ENCODE measurements at regions not wholly inside any gene's neighbourhood (a gene's known extent, or its start where the extent isn't known, plus 50 kb on each side); places are given as distances from the start of the nearest gene placed in this dataset.

DNA sequence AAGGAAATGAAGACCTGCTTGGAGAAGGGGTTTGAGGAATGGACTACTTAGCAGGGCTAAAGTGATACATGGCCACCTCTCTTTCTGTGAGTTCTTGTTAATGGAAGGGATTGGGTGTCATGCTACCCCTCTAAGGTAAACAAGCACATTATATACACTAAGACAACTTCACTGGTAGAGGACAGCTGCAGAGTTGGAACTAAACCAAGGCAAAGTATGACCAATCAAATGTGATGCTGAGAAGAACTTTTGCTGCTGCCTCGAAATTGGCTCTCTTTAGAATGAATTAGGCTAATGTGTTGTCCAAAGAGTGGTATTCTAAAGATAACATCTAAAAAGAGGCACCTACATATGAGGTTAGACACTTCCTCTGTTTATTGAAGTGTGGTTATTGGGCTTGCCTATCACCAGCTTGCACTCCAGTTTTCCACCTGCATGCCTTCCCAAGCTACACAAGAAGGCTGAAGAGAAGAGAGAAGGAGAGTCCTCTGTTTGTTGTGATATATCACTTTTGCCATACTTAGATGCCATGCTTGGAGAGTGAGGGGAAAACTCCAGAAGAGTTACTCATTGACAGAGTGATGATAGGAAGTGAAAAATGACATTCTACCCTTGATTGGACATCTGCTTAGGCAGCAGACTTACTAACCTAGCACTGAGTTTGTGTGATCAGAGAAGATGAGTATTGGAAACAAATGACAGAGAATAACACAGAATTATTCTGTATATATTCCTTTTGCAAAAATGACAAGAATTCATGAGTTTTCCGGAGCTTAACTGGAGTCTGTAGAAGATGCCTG lies 536.1 kb downstream of the ZNF608 start:
- DNase-seq (ENCODE audit: low spot score in 2 of 2) (no peak), ATAC-seq (ENCODE audit: low read depth) (peak; percentile 46)
- H3K4me1 Mint-ChIP-seq, result peaks cover 12% of the 10 kb centered on the region
- H3K9me3 Mint-ChIP-seq, result peaks cover 3% of the 10 kb centered on the region
- H3K36me3 Mint-ChIP-seq, result no peaks in the 10 kb centered on the region
- H3K27ac Mint-ChIP-seq, result peak overlapping the region; percentile 3
- no peak overlapping the region for H3K4me3 Mint-ChIP-seq
- H3K27me3 Mint-ChIP-seq, result no peaks in the 10 kb centered on the region

DNA sequence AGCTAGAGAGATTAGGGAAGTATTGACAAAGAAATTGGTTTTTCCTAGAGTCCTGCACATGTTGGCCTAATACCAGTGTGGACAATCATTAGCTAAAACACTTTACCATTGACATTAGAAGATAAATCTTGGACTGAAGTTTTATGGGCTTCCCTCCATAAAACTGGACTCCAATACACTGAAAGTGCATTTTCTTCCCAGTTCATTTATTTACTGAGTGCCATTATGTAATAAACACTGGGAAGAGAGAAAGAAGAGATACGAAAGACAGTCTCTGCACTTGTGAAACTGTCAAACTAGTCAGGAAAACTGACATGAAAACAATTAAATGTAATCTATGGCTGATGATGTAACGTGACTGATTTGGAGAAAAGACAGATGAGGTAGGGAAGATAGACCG lies 539.3 kb downstream of the ZNF608 start:
- ATAC-seq (ENCODE audit: low read depth) (no peak), DNase-seq (ENCODE audit: low spot score in 2 of 2) (no peak)
- Mint-ChIP-seq H3K27me3 (no peaks in the 10 kb centered on the region), H3K4me3 (no peak overlapping the region), H3K4me1 (peaks cover 12% of the 10 kb centered on the region), H3K27ac (no peak overlapping the region), H3K9me3 (peaks cover 1% of the 10 kb centered on the region), H3K36me3 (peaks cover 3% of the 10 kb centered on the region)

DNA sequence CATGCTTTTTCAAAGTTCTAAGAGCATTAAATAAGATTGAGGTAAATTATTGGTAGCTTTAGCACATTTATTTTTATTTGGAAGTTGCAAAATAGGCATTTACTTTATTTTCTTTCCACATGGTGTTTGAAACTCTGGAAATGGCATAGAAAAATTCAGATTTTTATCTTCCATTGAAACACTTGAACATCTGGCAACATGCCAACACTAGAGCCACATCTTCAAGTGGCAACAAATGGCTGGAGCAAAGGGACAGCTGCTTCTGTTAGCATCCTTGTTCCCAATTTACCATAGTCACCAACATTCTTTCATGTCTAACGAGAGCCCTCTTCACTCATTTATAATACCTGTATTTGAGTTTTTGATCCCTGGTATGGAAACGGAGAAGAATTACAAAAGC lies 539.9 kb downstream of the ZNF608 start:
- Mint-ChIP-seq H3K27me3 (no peaks in the 10 kb centered on the region), H3K9me3 (peaks cover 1% of the 10 kb centered on the region), H3K36me3 (peaks cover 3% of the 10 kb centered on the region), H3K4me1 (peaks cover 12% of the 10 kb centered on the region), H3K4me3 (no peak overlapping the region), H3K27ac (no peak overlapping the region)
- no peak for ATAC-seq (ENCODE audit: low read depth)
- DNase-seq (ENCODE audit: low spot score in 2 of 2), result no peak

DNA sequence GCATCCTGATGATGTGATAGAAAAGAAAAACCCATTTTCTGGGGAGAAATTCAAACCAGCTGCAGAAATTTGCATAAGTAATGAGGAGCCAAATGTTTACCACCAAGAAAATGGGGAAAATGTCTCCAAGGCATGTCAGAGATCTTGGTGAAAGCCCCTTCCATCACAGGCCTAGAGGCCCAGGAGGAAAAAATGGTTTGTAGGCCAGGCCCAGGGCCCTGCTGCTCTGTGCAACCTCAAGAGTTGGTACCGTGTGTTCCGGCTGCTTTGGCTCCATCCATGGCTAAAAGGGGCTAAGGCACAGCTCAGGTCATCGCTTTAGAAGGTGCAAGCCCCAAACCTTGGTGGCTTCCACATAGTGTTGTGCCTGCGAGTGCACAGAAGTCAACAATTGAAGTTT lies 543.1 kb downstream of the ZNF608 start:
- H3K27ac Mint-ChIP-seq, result no peak overlapping the region
- peaks cover 1% of the 10 kb centered on the region for H3K9me3 Mint-ChIP-seq
- peaks cover 3% of the 10 kb centered on the region for H3K36me3 Mint-ChIP-seq
- no peaks in the 10 kb centered on the region for H3K27me3 Mint-ChIP-seq
- ATAC-seq (ENCODE audit: low read depth) (no peak), DNase-seq (ENCODE audit: low spot score in 2 of 2) (no peak)
- no peaks in the 10 kb centered on the region for H3K4me1 Mint-ChIP-seq
- no peak overlapping the region for H3K4me3 Mint-ChIP-seq

DNA sequence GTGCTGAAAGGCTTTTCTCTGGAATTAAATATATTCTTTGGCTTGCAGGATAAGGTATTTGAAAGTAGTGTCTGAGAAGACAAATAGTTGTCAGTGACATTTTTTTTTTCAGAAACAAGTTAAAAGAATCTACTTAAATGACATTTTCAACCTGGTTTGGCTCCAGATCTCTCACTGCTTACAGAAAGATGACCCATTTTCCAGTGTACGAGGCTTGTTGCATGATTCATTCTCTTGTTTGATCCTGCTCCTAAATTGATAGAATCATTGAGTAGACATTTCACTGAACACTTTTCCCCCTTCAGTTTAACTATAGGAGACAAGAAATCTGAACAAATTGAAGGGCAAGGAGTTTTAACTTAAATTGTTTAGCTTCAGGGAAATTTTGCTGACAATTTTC lies 546.1 kb downstream of the ZNF608 start:
- no peak overlapping the region for H3K4me3 Mint-ChIP-seq
- ATAC-seq (ENCODE audit: low read depth) (no peak), DNase-seq (ENCODE audit: low spot score in 2 of 2) (no peak)
- H3K4me1 Mint-ChIP-seq, result no peaks in the 10 kb centered on the region
- H3K9me3 Mint-ChIP-seq, result peaks cover 1% of the 10 kb centered on the region
- no peak overlapping the region for H3K27ac Mint-ChIP-seq
- peaks cover 3% of the 10 kb centered on the region for H3K36me3 Mint-ChIP-seq
- H3K27me3 Mint-ChIP-seq, result no peaks in the 10 kb centered on the region

DNA sequence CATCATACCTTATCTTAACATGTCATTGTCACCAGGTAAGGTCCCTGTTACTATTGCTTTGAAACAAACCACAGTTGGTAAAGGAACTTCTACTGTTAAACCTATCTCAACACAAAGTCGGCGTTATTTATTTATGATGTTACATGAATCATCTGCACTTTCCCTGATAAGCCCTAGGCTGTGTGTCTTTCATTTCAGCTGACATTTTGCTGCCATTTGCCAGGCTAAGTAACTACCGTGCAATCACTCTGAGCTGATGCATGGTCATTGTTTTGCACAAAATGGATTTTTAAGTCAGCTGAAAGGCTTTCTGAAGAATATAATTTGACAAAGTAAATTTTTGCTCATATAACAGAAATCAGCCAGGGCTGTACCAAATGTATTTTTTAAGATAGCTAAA lies 546.5 kb downstream of the ZNF608 start:
- H3K9me3 Mint-ChIP-seq, result peaks cover 1% of the 10 kb centered on the region

DNA sequence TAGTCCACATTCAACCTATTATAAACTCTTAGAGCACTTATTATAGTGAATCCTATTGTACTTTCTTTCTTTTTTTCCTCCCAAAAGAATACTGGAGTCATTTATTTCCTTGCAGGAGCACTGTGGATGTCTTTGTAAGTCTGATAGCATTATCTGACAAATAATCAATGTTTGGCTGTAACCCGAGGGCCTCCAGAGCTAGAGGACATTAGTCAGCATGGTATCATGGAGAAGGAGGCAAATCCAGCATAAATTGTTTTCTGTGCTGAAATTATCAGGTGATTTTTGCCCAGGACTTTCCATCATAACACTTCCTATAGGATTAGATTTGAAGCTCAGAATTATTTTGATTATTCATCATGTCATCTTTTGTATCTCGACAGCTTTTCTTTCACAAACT lies 551.0 kb downstream of the ZNF608 start:
- no peaks in the 10 kb centered on the region for H3K36me3 Mint-ChIP-seq
- H3K4me3 Mint-ChIP-seq, result no peak overlapping the region
- DNase-seq (ENCODE audit: low spot score in 2 of 2) (no peak), ATAC-seq (ENCODE audit: low read depth) (no peak)
- no peaks in the 10 kb centered on the region for H3K27me3 Mint-ChIP-seq
- no peak overlapping the region for H3K27ac Mint-ChIP-seq
- H3K9me3 Mint-ChIP-seq, result no peaks in the 10 kb centered on the region
- no peaks in the 10 kb centered on the region for H3K4me1 Mint-ChIP-seq

More for the DNA sequence above, 546.5 kb downstream of the ZNF608 start:
- no peak overlapping the region for H3K4me3 Mint-ChIP-seq
- DNase-seq (ENCODE audit: low spot score in 2 of 2) (no peak), ATAC-seq (ENCODE audit: low read depth) (no peak)
- peaks cover 3% of the 10 kb centered on the region for H3K36me3 Mint-ChIP-seq
- H3K27ac Mint-ChIP-seq, result no peak overlapping the region
- no peaks in the 10 kb centered on the region for H3K4me1 Mint-ChIP-seq
- no peaks in the 10 kb centered on the region for H3K27me3 Mint-ChIP-seq

DNA sequence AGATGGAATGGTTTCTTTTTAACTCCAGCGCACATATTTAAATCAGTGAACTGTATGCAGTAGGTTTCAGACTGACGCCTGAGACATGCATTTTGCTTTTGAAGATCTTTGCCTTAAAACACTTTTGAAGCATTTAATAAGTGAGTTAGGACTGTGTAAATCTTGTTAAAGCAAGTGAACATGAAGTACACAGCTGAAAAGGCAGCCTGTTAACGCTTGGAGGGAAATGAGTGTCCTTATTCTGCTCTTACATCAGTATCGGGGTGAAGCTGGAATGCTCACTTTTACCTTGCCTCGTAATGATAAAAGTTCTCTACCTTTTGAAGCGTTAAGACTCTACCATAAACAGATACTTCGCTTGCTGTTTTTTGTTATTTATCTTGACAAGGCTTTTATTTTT lies 552.2 kb downstream of the ZNF608 start:
- Mint-ChIP-seq H3K4me3 (no peak overlapping the region), H3K4me1 (no peaks in the 10 kb centered on the region), H3K27ac (no peak overlapping the region), H3K36me3 (no peaks in the 10 kb centered on the region), H3K27me3 (no peaks in the 10 kb centered on the region), H3K9me3 (no peaks in the 10 kb centered on the region)
- DNase-seq (ENCODE audit: low spot score in 2 of 2) (no peak), ATAC-seq (ENCODE audit: low read depth) (no peak)

DNA sequence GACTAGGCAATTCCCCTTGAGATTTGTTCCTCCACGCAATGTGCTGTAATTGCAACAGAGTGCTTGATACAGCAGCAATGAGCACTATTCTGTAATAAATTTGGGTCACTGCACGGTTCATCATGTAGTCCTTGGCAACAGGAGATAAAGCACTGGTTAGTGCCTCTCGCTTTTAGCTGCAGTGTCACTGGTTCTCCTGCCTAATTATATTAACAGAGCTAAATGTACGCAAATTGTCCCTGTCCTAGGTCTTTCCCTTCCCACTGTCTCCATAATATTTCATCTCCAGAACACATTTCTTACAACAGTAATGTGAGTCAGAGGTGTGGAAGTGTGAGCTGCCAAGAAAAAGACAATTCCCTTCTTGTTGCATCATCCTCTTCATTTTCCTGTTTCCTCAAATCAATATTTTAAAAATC lies 553.1 kb downstream of the ZNF608 start:
- Mint-ChIP-seq H3K4me1 (no peaks in the 10 kb centered on the region), H3K27ac (no peak overlapping the region), H3K4me3 (no peak overlapping the region), H3K27me3 (no peaks in the 10 kb centered on the region), H3K36me3 (no peaks in the 10 kb centered on the region), H3K9me3 (no peaks in the 10 kb centered on the region)
- DNase-seq (ENCODE audit: low spot score in 2 of 2) (no peak), ATAC-seq (ENCODE audit: low read depth) (no peak)

DNA sequence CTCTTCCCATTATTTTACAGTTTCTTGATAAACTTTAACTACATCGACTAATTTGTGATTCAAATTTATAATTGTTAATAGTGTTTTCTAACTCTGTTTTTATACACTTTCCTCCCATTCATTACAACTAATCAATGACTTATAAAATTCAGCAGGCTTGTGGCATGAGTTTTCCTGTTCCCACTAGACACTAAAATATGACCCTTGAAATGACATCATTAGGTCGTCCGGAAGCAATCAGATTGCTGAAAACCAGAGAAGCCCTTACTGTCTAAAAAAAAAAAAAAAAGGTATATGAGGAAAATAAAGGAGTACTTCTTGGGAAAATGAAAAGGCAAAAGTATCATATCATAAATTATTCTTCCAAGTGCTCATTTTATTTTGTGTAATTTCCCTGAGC lies 553.7 kb downstream of the ZNF608 start:
- Mint-ChIP-seq H3K36me3 (no peaks in the 10 kb centered on the region), H3K9me3 (no peaks in the 10 kb centered on the region)
- no peak for ATAC-seq (ENCODE audit: low read depth)

DNA sequence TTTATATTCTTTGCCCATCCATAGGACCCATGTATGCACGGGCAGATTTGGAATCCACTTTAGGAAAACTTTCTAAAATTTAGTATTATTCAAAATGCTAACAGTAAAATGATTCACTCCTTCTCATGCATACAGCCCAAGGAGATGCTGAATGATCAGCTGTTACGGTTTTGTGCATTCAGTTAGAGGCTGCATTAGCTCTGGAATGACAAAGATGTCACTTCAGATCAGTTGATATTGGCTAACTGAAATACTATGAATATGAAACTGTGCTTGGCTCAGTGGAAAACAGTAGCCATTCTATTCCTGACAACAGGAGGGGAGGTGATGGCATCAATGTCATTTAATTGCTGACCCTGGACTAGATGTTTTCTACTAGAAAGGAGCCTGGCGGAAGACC lies 560.7 kb downstream of the ZNF608 start:
- H3K27me3 Mint-ChIP-seq, result peaks cover 2% of the 10 kb centered on the region
- ATAC-seq (ENCODE audit: low read depth) (no peak), DNase-seq (ENCODE audit: low spot score in 2 of 2) (no peak)
- no peaks in the 10 kb centered on the region for H3K36me3 Mint-ChIP-seq
- H3K4me1 Mint-ChIP-seq, result peaks cover 3% of the 10 kb centered on the region
- H3K27ac Mint-ChIP-seq, result no peak overlapping the region
- H3K9me3 Mint-ChIP-seq, result peaks cover 2% of the 10 kb centered on the region
- H3K4me3 Mint-ChIP-seq, result no peak overlapping the region

More for the DNA sequence above, 553.7 kb downstream of the ZNF608 start:
- DNase-seq (ENCODE audit: low spot score in 2 of 2), result no peak
- H3K27ac Mint-ChIP-seq, result no peak overlapping the region
- H3K4me3 Mint-ChIP-seq, result no peak overlapping the region
- H3K27me3 Mint-ChIP-seq, result no peaks in the 10 kb centered on the region
- H3K4me1 Mint-ChIP-seq, result no peaks in the 10 kb centered on the region

DNA sequence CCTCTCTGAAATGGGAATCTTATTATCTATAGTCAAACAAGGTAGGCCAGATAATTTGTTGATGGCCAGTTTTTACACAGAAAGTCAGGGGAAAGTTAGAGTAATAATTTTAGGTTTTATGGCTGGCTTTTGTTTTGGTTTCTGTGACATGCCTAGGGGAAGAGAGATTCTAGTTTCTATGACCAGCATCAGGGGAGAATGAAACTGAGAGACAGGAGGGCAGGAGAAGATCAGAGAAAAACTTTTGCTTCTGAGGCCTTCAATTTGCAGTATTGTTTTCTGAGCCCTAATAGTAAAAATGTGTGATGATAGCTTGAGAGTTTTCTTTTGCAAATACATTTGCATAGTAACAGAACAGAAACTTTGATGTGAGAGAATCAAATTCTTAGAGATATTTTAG lies 564.3 kb downstream of the ZNF608 start:
- H3K27ac Mint-ChIP-seq, result no peak overlapping the region
- ATAC-seq (ENCODE audit: low read depth) (no peak), DNase-seq (ENCODE audit: low spot score in 2 of 2) (no peak)
- H3K9me3 Mint-ChIP-seq, result peaks cover 4% of the 10 kb centered on the region
- peaks cover 6% of the 10 kb centered on the region for H3K4me1 Mint-ChIP-seq
- H3K4me3 Mint-ChIP-seq, result no peak overlapping the region
- H3K27me3 Mint-ChIP-seq, result peaks cover 2% of the 10 kb centered on the region
- no peaks in the 10 kb centered on the region for H3K36me3 Mint-ChIP-seq

DNA sequence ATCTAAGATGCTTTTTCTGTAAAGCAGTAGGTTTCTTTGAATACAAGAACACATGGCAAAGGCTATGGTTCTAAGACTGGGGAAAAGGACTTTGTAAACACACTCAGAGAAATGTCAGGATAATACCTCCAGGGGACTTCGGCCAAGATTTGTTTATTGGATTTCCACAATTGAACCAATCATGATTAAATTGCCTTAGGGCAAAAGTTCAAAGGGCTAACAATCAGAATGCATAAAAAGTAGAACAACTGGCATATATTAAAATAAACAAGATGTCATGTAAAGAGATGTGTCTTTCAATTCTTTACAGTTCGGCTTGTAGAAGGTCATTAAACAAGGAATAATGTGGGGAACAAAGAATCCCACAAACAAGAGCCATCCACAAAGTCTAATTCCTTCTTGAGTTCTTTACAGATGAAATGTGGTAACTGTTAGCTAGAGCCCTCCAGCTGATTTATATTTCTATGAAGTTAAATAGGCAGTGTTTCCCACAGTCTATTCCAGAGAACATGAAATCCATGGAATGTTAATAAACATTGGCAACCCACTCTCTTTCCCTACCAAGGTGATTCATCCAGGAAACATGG lies 565.5 kb downstream of the ZNF608 start:
- ATAC-seq (ENCODE audit: low read depth) (no peak), DNase-seq (ENCODE audit: low spot score in 2 of 2) (no peak)
- H3K4me1 Mint-ChIP-seq, result peaks cover 7% of the 10 kb centered on the region
- no peaks in the 10 kb centered on the region for H3K27me3 Mint-ChIP-seq
- no peaks in the 10 kb centered on the region for H3K36me3 Mint-ChIP-seq
- H3K9me3 Mint-ChIP-seq, result peaks cover 2% of the 10 kb centered on the region
- no peak overlapping the region for H3K27ac Mint-ChIP-seq
- H3K4me3 Mint-ChIP-seq, result no peak overlapping the region

DNA sequence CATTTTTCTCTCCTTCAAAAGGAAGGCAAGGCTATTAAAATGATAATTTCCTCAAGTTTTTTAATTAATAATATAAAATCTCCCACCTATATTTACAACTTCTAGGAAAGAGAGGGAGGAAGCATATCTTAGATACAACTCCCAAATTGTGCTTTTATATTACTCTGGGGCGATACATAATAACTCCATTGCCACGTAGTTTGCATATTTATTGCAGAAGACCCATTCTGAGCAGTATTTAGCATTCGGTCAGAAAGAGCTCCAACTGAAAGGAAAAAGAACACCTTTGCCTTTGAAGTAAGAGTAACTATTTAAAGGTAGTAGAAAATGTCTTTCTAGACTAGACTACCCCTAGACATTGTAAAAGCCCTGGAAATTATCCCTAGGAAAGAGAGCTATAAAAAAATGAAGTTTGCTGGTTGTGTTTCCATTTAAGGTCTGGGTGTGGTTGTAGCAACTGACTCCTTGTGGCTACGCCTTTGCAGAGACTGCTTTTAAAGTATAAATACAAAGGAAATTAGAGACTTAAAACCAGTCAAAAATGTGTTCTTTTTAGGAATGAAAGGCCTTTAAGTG lies 566.1 kb downstream of the ZNF608 start:
- Mint-ChIP-seq H3K9me3 (peaks cover 2% of the 10 kb centered on the region), H3K27ac (no peak overlapping the region), H3K27me3 (no peaks in the 10 kb centered on the region), H3K36me3 (no peaks in the 10 kb centered on the region), H3K4me3 (no peak overlapping the region), H3K4me1 (peaks cover 7% of the 10 kb centered on the region)
- DNase-seq (ENCODE audit: low spot score in 2 of 2) (no peak), ATAC-seq (ENCODE audit: low read depth) (no peak)
